ENCODE measurements at regions not wholly inside any gene's neighbourhood (a gene's known extent, or its start where the extent isn't known, plus 50 kb on each side); places are given as distances from the start of the nearest gene placed in this dataset.

- Histone ChIP-seq H3K4me3 (no peak overlapping the region), H3K36me3 (ENCODE audit: insufficient read depth) (no peaks in the 10 kb centered on the region), H3K27me3 (ENCODE audit: insufficient read depth) (no peaks in the 10 kb centered on the region), H3K9me2 (ENCODE audit: insufficient read depth) (no peaks in the 10 kb centered on the region), H3K4me2 (no peak overlapping the region), H2AFZ (peak overlapping the region; percentile 65; the same call in 1 of the 2 replicates), H3F3A (replicated peaks; ENCODE audit: low read depth) (no peaks in the 10 kb centered on the region), H3K79me2 (replicated peaks; ENCODE audit: insufficient read depth) (no peaks in the 10 kb centered on the region), H4K20me1 (replicated peaks; ENCODE audit: insufficient read depth) (no peaks in the 10 kb centered on the region), H3K27ac (ENCODE audit: low read depth) (no peak overlapping the region), H3K4me1 (ENCODE audit: insufficient read depth) (no peaks in the 10 kb centered on the region)
- Mint-ChIP-seq H3K4me3 (no peak overlapping the region), H3K27me3 (ENCODE audit: insufficient read depth, low read depth, poor library complexity) (no peaks in the 10 kb centered on the region), H3K4me1 (peaks cover 10% of the 10 kb centered on the region), H3K9me3 (no peaks in the 10 kb centered on the region), H3K36me3 (ENCODE audit: low read depth) (no peaks in the 10 kb centered on the region; the same call in 2 of the 3 replicates), H3K27ac (peak overlapping the region; percentile 21; the same call in 1 of the 2 replicates)
- ATAC-seq (peak; percentile 54), DNase-seq (ENCODE audit: low spot score) (peak; percentile 13)
- TF ChIP-seq EZH2 (IDR thresholded peaks at IDR 0.05; ENCODE audit: low read depth, unreplicated experiment) (no peak), JUNB (IDR thresholded peaks at IDR 0.05; ENCODE audit: unreplicated experiment) (no peak), REST (IDR thresholded peaks at IDR 0.05; ENCODE audit: unreplicated experiment) (no peak), EZH2phosphoT487 (IDR thresholded peaks at IDR 0.05; ENCODE audit: unreplicated experiment) (no peak), ZNF114 (CRISPR knock-in tag; IDR thresholded peaks at IDR 0.05) (no peak), NANOG (IDR thresholded peaks at IDR 0.05; ENCODE audit: borderline replicate concordance) (no peak)
Measured at GRCh38 chr13:104832231-104832630, 1703.2 kb downstream of the EFNB2 start.

GRCh38 chr13:104831831-104832230, 1703.6 kb downstream of the EFNB2 start:
- no peak overlapping the region for H3K4me3 ChIP-seq
- DNase-seq (ENCODE audit: low spot score) (peak; percentile 47), ATAC-seq (peak; percentile 60)
- no peaks in the 10 kb centered on the region for H3K79me2 ChIP-seq (replicated peaks; ENCODE audit: insufficient read depth)
- peak overlapping the region; percentile 65; the same call in 1 of the 2 replicates for H2AFZ ChIP-seq
- Mint-ChIP-seq H3K27me3 (ENCODE audit: insufficient read depth, low read depth, poor library complexity) (no peaks in the 10 kb centered on the region), H3K9me3 (no peaks in the 10 kb centered on the region; the same call in 2 of the 3 replicates), H3K36me3 (ENCODE audit: low read depth) (no peaks in the 10 kb centered on the region; the same call in 2 of the 3 replicates), H3K27ac (peak overlapping the region; percentile 21; the same call in 1 of the 2 replicates), H3K4me3 (no peak overlapping the region), H3K4me1 (peaks cover 10% of the 10 kb centered on the region)
- no peaks in the 10 kb centered on the region for H3K9me2 ChIP-seq (ENCODE audit: insufficient read depth)
- no peaks in the 10 kb centered on the region for H3K27me3 ChIP-seq (ENCODE audit: insufficient read depth)
- no peaks in the 10 kb centered on the region for H4K20me1 ChIP-seq (replicated peaks; ENCODE audit: insufficient read depth)
- H3F3A ChIP-seq (replicated peaks; ENCODE audit: low read depth) = no peaks in the 10 kb centered on the region
- no peak overlapping the region for H3K4me2 ChIP-seq
- no peak overlapping the region for H3K27ac ChIP-seq (ENCODE audit: low read depth)
- no peaks in the 10 kb centered on the region for H3K4me1 ChIP-seq (ENCODE audit: insufficient read depth)
- H3K36me3 ChIP-seq (ENCODE audit: insufficient read depth) = no peaks in the 10 kb centered on the region
- TF ChIP-seq ETS1 (IDR thresholded peaks at IDR 0.05) (no peak), ZNF114 (CRISPR knock-in tag; IDR thresholded peaks at IDR 0.05) (no peak), CTCF (conservative IDR thresholded peaks at IDR 0.05; ENCODE audit: low read depth in 2 of 2) (no peak), POLR2AphosphoS5 (IDR thresholded peaks at IDR 0.05; ENCODE audit: low read depth) (no peak), NANOG (IDR thresholded peaks at IDR 0.05; ENCODE audit: borderline replicate concordance) (no peak), REST (IDR thresholded peaks at IDR 0.05; ENCODE audit: unreplicated experiment) (no peak), EZH2phosphoT487 (IDR thresholded peaks at IDR 0.05; ENCODE audit: unreplicated experiment) (no peak)

All from GM23338 (cell line).